ENCODE measurements at regions not wholly inside any gene's neighbourhood (a gene's known extent, or its start where the extent isn't known, plus 50 kb on each side); places are given as distances from the start of the nearest gene placed in this dataset.

GRCh38 chr20:57964011-57964862 lies 254.4 kb upstream of the PMEPA1 start:
- DNase-seq: no peak

- DNase-seq: no peak
These were observed 251.2 kb upstream of the PMEPA1 start for GRCh38 chr20:57960803-57961575.

DNA sequence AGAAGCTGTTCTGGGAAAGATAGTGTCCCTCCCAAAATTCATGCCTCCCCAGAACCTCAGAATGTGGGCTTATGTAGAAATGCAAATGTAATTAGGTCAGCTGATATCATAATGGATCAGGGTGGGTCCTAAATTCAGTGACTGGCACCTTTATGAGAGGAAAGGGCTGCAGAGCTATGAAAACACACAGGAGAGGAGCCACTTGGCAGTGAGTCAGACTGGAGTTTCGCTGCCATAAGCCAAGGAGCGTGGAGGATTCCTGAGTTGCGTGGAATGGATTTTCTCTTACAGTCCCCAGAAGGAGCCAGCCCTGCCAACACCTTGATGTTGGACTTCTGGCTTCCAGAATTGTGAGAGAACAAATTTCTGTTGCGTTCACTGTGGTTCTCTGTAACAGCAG lies 249.8 kb upstream of the PMEPA1 start:
- DNase-seq: no peak

- no peak for DNase-seq
These were observed 249.2 kb upstream of the PMEPA1 start for GRCh38 chr20:57959018-57959417.

DNA sequence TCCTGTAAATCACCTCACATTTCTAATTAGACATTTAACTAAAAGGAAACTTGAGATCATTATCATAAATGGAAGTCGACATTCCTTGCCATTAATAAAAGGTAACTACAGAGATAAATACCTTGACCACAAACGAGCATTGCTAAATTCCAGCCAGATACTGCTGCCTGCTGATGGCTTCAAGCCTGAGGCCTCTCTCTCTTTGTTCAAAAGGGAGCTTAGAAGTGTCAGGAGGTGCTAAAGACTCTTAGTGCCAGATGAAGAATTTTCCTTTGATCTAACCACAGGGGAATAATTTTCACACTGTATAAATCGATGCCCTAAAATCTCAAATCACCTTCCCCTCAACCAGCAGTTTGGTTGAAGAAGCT lies 248.2 kb upstream of the PMEPA1 start:
- no peak for DNase-seq

DNA sequence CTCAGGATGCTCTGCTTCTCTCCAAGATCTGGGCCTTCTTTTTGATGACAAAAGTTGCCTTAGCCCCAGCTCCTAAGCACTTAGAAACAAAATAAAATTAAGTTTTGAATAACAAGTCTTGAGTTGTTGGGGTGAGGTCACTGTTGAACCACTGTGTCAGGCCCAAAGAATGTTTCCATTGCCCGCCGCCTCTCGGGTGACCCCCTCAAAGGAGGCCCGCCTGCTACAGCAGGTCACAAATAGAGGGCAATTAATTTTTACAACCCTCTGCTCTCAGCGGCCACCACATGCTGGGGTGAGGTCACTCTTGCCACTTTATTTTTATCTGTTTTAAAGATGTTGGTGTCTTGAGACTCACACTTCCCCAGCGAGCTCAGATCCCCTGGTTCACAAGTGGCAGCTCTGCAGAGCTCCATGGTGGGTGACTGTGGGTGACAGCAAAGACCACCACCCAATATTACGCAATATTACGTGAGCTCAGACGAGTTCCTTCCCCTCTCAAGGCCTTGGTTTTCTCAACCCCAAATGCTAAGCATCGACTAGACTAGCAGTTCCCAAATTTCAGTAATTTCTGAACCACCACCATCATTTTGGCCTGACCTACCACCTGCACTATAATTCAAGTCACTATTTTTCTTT lies 247.7 kb upstream of the PMEPA1 start:
- no peak for DNase-seq

DNA sequence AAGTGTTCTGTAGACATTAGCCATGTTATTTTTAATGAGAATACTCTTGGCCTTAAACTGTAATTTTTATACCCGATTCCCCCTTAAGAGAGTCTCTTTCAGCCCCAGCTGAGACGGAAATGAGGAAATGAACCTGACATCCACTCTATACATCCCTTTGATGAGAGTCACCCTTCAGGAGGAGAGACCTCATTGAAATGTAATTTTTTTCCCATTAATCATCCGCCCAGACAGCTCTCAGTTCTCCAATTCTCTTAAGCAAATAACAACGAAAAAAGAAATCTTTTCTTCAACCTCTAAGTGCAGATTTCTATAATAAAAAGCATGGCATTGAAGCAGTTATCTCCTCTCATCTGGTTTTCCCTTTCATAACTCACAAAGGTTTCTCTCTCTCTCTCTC lies 243.8 kb upstream of the PMEPA1 start:
- DNase-seq: no peak

DNA sequence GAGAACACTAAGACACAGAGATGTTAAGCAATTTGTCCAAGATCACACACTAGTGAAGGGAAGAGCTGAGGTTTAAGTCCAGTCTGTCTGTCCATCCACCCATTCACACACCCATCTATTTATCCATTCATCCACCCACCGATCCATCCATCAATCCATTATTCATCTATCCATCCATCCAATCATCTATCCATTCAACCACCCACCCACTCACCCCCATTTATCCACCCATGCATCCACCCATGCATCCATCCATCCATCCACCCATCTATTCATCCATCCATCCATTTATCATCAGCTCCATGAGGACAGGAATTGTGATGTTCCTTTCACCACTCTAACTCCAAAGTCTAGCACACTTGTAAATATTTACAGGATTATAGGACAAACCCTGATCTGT lies 242.3 kb upstream of the PMEPA1 start:
- no peak for DNase-seq

DNA sequence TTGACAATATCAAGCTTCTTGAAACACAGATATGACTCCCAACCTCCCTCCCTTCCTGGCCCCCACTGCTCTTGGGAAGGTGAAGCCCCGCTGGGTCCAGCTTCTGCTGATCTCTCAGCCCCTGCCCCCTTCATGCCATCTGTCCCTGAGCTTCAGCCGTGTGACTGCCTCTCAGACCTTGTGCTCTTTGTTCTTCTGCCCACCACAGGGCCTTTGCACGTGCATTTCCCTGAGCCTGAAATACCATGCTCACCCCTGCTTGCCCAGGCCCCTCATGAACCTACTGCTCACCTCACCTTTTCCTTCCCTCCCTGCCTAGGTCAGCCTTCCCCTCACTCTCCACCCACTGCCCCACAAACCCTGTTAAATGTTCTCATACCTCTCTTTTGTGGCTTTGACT lies 241.7 kb upstream of the PMEPA1 start:
- DNase-seq: no peak

DNA sequence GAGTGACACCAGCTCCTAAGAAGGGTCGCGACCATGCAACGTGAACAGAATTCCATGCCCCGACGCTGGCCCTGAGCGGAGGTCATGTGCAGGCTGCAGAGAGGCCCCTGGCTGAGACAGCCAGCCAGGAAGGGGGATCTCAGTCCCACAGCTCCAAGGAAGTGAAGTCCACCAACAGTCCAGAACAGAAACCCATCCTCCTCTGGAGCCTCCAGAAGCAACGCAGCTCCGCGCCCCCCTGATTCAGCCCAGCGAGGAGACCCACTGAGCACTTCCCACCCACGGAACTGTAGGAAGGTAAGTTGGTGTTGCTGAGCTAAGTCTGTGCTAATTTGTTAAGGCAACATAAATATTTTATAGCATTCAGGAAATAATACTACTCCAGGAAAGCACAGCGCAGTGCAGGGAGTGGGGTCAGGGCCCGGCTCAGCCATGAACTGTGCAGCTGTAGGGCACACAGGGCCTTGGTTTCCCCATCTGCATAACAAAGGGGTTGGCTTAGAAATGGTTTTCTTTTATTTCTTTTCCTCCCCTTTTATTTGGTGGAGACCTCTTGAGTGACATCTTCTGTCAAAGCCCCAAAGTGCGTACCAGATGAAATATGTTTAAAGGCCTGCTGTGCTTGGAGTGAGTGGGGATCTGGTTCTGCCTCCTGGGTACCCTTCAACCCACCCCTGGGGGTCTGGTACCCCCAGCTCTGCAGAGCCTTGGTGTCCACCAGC lies 241.1 kb upstream of the PMEPA1 start:
- DNase-seq: no peak

GRCh38 chr20:57948180-57948955 lies 238.6 kb upstream of the PMEPA1 start:
- no peak for DNase-seq

GRCh38 chr20:57947421-57948179 lies 237.8 kb upstream of the PMEPA1 start:
- no peak for DNase-seq

- DNase-seq: no peak
These were observed 236.9 kb upstream of the PMEPA1 start for GRCh38 chr20:57946559-57947315.

DNA sequence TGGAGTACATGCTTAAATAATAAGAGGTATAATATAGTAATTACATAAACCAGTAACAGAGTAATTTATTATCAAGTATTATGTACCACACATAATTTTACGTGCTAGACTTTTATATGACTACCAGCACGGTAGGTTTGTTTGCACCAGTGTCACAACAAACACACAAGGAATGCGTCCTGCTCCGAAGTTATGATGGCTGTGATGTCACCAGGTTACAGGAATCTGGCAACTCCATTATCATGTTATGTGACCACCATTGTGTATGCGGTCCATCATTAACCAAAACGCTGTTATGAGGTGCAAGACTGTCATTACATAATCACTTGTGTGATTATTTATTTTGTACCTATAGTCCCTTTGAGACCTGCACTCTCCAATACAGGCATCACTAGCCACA lies 235.2 kb upstream of the PMEPA1 start:
- DNase-seq: no peak

DNA sequence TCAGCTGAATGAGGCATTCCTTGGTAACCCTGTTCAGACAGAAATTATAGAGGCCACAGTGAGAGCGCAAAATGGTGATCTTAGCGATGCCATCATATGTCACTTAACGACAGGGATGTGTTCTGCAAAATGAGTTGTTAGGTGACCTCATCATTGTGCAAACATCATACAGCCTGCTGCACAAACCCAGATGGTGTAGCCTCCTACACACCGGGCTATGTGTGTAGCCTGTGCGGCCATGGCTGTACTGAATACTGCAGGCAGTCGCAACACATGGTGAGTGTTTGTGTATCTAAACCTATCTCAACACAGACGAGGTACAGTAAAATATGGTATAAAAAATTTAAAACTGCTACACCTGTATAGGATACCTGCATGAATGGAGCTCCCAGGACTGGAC lies 234.1 kb upstream of the PMEPA1 start:
- DNase-seq: no peak

DNA sequence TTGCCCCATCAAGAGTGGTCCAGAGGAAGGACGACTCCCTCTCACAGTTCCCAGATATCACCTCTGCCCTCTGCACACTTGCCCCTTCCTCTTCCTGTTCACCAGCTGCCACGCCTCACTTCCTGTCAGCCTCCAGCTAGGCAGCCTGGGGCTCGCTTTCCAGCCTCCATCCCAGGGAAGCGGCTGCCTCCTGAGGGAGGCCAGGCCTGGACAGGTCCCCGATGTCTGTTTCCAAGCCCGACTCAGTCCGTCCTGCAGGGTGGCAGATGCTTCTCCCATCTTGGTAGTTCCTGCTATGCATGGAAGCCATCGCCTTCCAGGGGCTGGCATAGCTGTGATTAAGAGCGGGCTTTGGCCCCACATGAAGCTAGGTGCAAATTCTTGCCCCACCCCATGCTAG lies 233.5 kb upstream of the PMEPA1 start:
- no peak for DNase-seq

GRCh38 chr20:57941604-57942381 lies 232.0 kb upstream of the PMEPA1 start:
- DNase-seq: no peak

DNA sequence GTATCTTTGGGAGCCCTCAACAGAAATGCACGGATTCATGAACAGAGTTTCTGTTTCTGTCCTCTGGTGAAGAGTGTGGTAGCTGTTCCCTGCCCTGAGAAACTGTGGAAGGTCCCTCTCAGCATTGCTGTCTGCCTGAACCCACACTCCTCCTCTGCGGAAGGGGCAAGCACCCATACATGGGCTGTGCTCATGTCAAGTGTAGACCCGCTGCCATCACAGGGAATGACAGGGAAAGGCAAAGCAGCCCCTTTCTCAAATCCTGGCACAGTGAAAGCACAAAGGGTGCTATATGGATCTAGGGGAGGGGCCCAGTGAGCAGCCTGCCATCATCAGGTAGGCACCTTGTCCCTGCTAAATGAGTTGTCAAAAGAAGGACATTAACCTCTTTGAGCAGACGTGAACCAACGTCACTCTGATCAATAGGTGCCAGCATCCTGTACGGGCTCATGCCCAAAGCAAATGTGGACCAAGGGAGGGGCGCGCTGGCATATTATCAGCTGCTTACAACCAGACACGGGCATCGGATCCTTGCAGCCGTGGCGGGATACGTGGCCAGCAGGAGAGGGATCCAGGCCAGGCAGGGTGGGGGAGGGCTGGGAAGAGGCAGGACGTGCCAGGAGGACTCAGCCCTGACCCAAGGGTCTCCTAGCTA lies 231.2 kb upstream of the PMEPA1 start:
- no peak for DNase-seq

GRCh38 chr20:57940376-57940775 lies 230.6 kb upstream of the PMEPA1 start:
- DNase-seq: no peak
